ENCODE measurements at regions not wholly inside any gene's neighbourhood (a gene's known extent, or its start where the extent isn't known, plus 50 kb on each side); places are given as distances from the start of the nearest gene placed in this dataset.

GRCh38 chr13:52931539-52932431 lies 83.3 kb upstream of the PCDH8 start:
- no peaks in the 10 kb centered on the region for H3K9me3 ChIP-seq
- WGBS, 2 donors (ENCODE audit: low coverage in 1 of 2), result 21 to 29% methylated on average over 2 to 4 of the region's 4 CpGs
- no peak for ATAC-seq
- TF ChIP-seq POLR2AphosphoS5 (IDR thresholded peaks at IDR 0.05) (no peak), EP300 (IDR thresholded peaks at IDR 0.05) (no peak), CTCF (IDR thresholded peaks at IDR 0.05) (no peak)
- no peaks in the 10 kb centered on the region for H3K4me1 ChIP-seq
- H3K27ac ChIP-seq, result no peak overlapping the region
- no peak overlapping the region for H3K4me3 ChIP-seq
- H3K27me3 ChIP-seq, result peaks cover 4% of the 10 kb centered on the region
- no peaks in the 10 kb centered on the region for H3K36me3 ChIP-seq

GRCh38 chr13:52931131-52931530 lies 82.7 kb upstream of the PCDH8 start:
- TF ChIP-seq EP300 (IDR thresholded peaks at IDR 0.05), result no peak
- TF ChIP-seq CTCF (IDR thresholded peaks at IDR 0.05), result no peak
- no peak for TF ChIP-seq POLR2A (IDR thresholded peaks at IDR 0.05)
- no peak for TF ChIP-seq POLR2AphosphoS5 (IDR thresholded peaks at IDR 0.05)
- WGBS, 2 donors (ENCODE audit: low coverage in 1 of 2), result 80 to 84% methylated on average over 4 to 5 of the region's 5 CpGs

GRCh38 chr13:52929846-52930245 lies 81.4 kb upstream of the PCDH8 start:
- WGBS, 2 donors (ENCODE audit: low coverage in 1 of 2), result 69 to 80% methylated on average over 2 of the region's 2 CpGs
- Histone ChIP-seq H3K9me3 (no peaks in the 10 kb centered on the region), H3K36me3 (no peaks in the 10 kb centered on the region), H3K4me3 (no peak overlapping the region), H3K27ac (no peak overlapping the region), H3K27me3 (peaks cover 18% of the 10 kb centered on the region), H3K4me1 (no peaks in the 10 kb centered on the region)
- TF ChIP-seq POLR2A (IDR thresholded peaks at IDR 0.05) (no peak), EP300 (IDR thresholded peaks at IDR 0.05) (no peak), CTCF (IDR thresholded peaks at IDR 0.05) (no peak), POLR2AphosphoS5 (IDR thresholded peaks at IDR 0.05) (no peak)
- no peak for ATAC-seq

More at GRCh38 chr13:52931131-52931530, 82.7 kb upstream of the PCDH8 start:
- no peak for ATAC-seq
- Histone ChIP-seq H3K9me3 (no peaks in the 10 kb centered on the region), H3K27me3 (peaks cover 9% of the 10 kb centered on the region), H3K36me3 (no peaks in the 10 kb centered on the region), H3K4me3 (no peak overlapping the region), H3K4me1 (no peaks in the 10 kb centered on the region), H3K27ac (no peak overlapping the region)

- peaks cover 18% of the 10 kb centered on the region for H3K27me3 ChIP-seq
- H3K9me3 ChIP-seq, result no peaks in the 10 kb centered on the region
- no peaks in the 10 kb centered on the region for H3K4me1 ChIP-seq
- ATAC-seq, result no peak
- H3K4me3 ChIP-seq, result no peak overlapping the region
- H3K36me3 ChIP-seq, result no peaks in the 10 kb centered on the region
- WGBS, 2 donors (ENCODE audit: low coverage in 1 of 2), result 67 to 85% methylated on average over 1 to 2 of the region's 2 CpGs
- H3K27ac ChIP-seq, result no peak overlapping the region
- TF ChIP-seq EP300 (IDR thresholded peaks at IDR 0.05), result no peak
- no peak for TF ChIP-seq POLR2AphosphoS5 (IDR thresholded peaks at IDR 0.05)
- TF ChIP-seq POLR2A (IDR thresholded peaks at IDR 0.05), result no peak
- no peak for TF ChIP-seq CTCF (IDR thresholded peaks at IDR 0.05)
These were observed 78.5 kb upstream of the PCDH8 start for GRCh38 chr13:52926971-52927370.

- ATAC-seq, result no peak
- no peaks in the 10 kb centered on the region for H3K9me3 ChIP-seq
- H3K36me3 ChIP-seq, result no peaks in the 10 kb centered on the region
- no peaks in the 10 kb centered on the region for H3K4me1 ChIP-seq
- WGBS, 2 donors (ENCODE audit: low coverage in 1 of 2), result 47 to 75% methylated on average over 2 to 3 of the region's 13 CpGs
- H3K27ac ChIP-seq, result no peak overlapping the region
- no peak overlapping the region for H3K4me3 ChIP-seq
- TF ChIP-seq CTCF (IDR thresholded peaks at IDR 0.05), result no peak
- no peak for TF ChIP-seq POLR2A (IDR thresholded peaks at IDR 0.05)
- TF ChIP-seq EP300 (IDR thresholded peaks at IDR 0.05), result no peak
- TF ChIP-seq POLR2AphosphoS5 (IDR thresholded peaks at IDR 0.05), result no peak
- H3K27me3 ChIP-seq, result peaks cover 18% of the 10 kb centered on the region
These were observed 77.4 kb upstream of the PCDH8 start for GRCh38 chr13:52925775-52926285.
